ENCODE measurements at regions not wholly inside any gene's neighbourhood (a gene's known extent, or its start where the extent isn't known, plus 50 kb on each side); places are given as distances from the start of the nearest gene placed in this dataset.

GRCh38 chr5:179486596-179487051 is 63.7 kb upstream of the RUFY1 start:
- dilution Hi-C loops (cut with MboI; ENCODE audit: extremely low pct_ligation_motif_present, low sequenced_read_pairs) (no loop called here), intact Hi-C loops (cut with micrococcal nuclease) (loop anchor here (10.0 kb wide), 1 partner anchor 1648 kb away; the partner anchor contains the start of gene OR2V1)
- Histone ChIP-seq H3K9ac (replicated peaks; ENCODE audit: extremely low read depth, insufficient read depth, low read length) (no peak overlapping the region), H4K20me1 (replicated peaks; ENCODE audit: control insufficient read depth, extremely low read depth, insufficient read depth, low read length) (no peaks in the 10 kb centered on the region), H3K9me3 (replicated peaks; ENCODE audit: control insufficient read depth, insufficient read depth, low read length) (no peaks in the 10 kb centered on the region), H3K27me3 (ENCODE audit: control insufficient read depth in 2 of 2, insufficient read depth in 2 of 2, low read length in 2 of 2) (no peaks in the 10 kb centered on the region), H2AFZ (ENCODE audit: low read depth, low read length) (no peak overlapping the region), H3K4me3 (replicated peaks in 1 of 3; ENCODE audit: insufficient read depth in 1 of 3, low read depth in 1 of 3, low read length in 3 of 3) (no peak overlapping the region), H3K4me2 (ENCODE audit: insufficient read depth, low read length) (no peak overlapping the region), H3K9me1 (replicated peaks; ENCODE audit: control insufficient read depth, extremely low read depth, insufficient read depth, low read length) (no peaks in the 10 kb centered on the region), H3K36me3 (ENCODE audit: control insufficient read depth in 2 of 2, extremely low read depth in 1 of 2, insufficient read depth in 2 of 2, low read length in 2 of 2) (no peaks in the 10 kb centered on the region), H3K27ac (ENCODE audit: insufficient read depth, low read depth, low read length) (no peak overlapping the region), H3K4me1 (ENCODE audit: control insufficient read depth, extremely low read depth, insufficient read depth, low read length) (peaks cover 2% of the 10 kb centered on the region), H3K79me2 (ENCODE audit: control insufficient read depth, insufficient read depth, low read length) (no peaks in the 10 kb centered on the region)
- BruUV-seq (replicated peaks) = no TSS peak
- DNase-seq (ENCODE audit: low read depth, low spot score) = no peak
- FAIRE-seq = no peak
- POLR2A ChIA-PET = no interaction called here
- CTCF ChIA-PET = no interaction called here
- TF ChIP-seq FOS (IDR thresholded peaks at IDR 0.05; ENCODE audit: borderline replicate concordance, insufficient read depth, low read length) = no peak
- no peak for TF ChIP-seq MYC (IDR thresholded peaks at IDR 0.05; ENCODE audit: low read depth, low read length)
- no peak for TF ChIP-seq MAX (IDR thresholded peaks at IDR 0.05; ENCODE audit: insufficient read depth, insufficient read length)
- TF ChIP-seq JUN (IDR thresholded peaks at IDR 0.05; ENCODE audit: borderline replicate concordance, insufficient read depth, insufficient read length, low read depth) = no peak
- TF ChIP-seq EZH2 (IDR thresholded peaks at IDR 0.05; ENCODE audit: borderline replicate concordance, low read depth, low read length, severe bottlenecking) = no peak
- TF ChIP-seq GATA2 (IDR thresholded peaks at IDR 0.05; ENCODE audit: insufficient read depth, insufficient read length, low read depth, low read length) = no peak
- TF ChIP-seq POLR2AphosphoS5 (IDR thresholded peaks at IDR 0.05; ENCODE audit: insufficient read depth, low read depth, low read length) = no peak
- no peak for TF ChIP-seq POLR2A (IDR thresholded peaks at IDR 0.05; ENCODE audit: low read depth, low read length)
- TF ChIP-seq CTCF (IDR thresholded peaks at IDR 0.05; ENCODE audit: extremely low read depth in 1 of 2, insufficient read depth in 1 of 2, low read depth in 1 of 2, low read length in 2 of 2) = no peak

Measured in endothelial cell of umbilical vein (primary cell).